ENCODE measurements at regions not wholly inside any gene's neighbourhood (a gene's known extent, or its start where the extent isn't known, plus 50 kb on each side); places are given as distances from the start of the nearest gene placed in this dataset.

GRCh38 chr9:700365-701282 lies 140.9 kb upstream of the DMRT1 start:
- ATAC-seq (no peak), DNase-seq (ENCODE audit: low spot score in 2 of 2) (no peak)
- no peak overlapping the region for H3K27ac Mint-ChIP-seq
- no peaks in the 10 kb centered on the region for H3K36me3 Mint-ChIP-seq
- H3K9me3 Mint-ChIP-seq, result no peaks in the 10 kb centered on the region

- Mint-ChIP-seq H3K36me3 (peaks cover 6% of the 10 kb centered on the region in 2 donors), H3K27ac (no peak overlapping the region), H3K9me3 (no peaks in the 10 kb centered on the region)
- ATAC-seq, result no peak
- DNase-seq (ENCODE audit: low spot score in 2 of 2), result no peak
Observed at GRCh38 chr9:703392-703791, 138.1 kb upstream of the DMRT1 start.

- H3K36me3 Mint-ChIP-seq, result peaks cover 6% of the 10 kb centered on the region in 2 donors
- H3K9me3 Mint-ChIP-seq, result no peaks in the 10 kb centered on the region
- no peak for ATAC-seq
- no peak for DNase-seq (ENCODE audit: low spot score in 2 of 2)
- H3K27ac Mint-ChIP-seq, result no peak overlapping the region
Observed at GRCh38 chr9:706073-706472, 135.4 kb upstream of the DMRT1 start.

- H3K9me3 Mint-ChIP-seq, result no peaks in the 10 kb centered on the region
- peak overlapping the region; percentile 62 to 77 for H3K27ac Mint-ChIP-seq
- ATAC-seq (peak; percentile 84 to 92), DNase-seq (ENCODE audit: low spot score in 2 of 2) (peak in 1 of 2 donors; percentile 19)
- H3K36me3 Mint-ChIP-seq, result peaks cover 6% of the 10 kb centered on the region in 2 donors
Observed at GRCh38 chr9:706606-707459, 134.7 kb upstream of the DMRT1 start.

DNA sequence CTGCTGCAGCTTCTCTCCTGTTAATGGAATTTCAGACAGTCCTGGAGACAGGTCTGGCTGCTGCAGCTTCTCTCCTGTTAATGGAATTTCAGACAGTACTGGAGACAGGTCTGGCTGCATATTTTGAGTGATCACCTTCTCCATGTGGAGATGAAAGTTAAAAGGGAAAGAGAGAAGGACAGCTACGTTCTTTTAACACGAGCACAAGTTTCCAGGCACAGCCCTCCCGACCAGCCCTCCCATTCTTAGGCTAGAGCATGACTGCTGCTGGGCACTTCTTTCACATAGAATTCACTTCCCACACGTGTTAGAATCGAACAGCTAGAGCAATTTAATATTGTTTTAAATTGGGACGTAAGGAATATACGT lies 133.3 kb upstream of the DMRT1 start:
- no peak for ATAC-seq
- no peak for DNase-seq (ENCODE audit: low spot score in 2 of 2)
- no peaks in the 10 kb centered on the region for H3K9me3 Mint-ChIP-seq
- H3K27ac Mint-ChIP-seq, result no peak overlapping the region
- peaks cover 6 to 10% of the 10 kb centered on the region in 2 donors for H3K36me3 Mint-ChIP-seq

- no peak for ATAC-seq
- Mint-ChIP-seq H3K27ac (no peak overlapping the region), H3K9me3 (no peaks in the 10 kb centered on the region), H3K36me3 (peaks cover 6 to 10% of the 10 kb centered on the region in 2 donors)
- DNase-seq (ENCODE audit: low spot score in 2 of 2), result no peak
Observed at GRCh38 chr9:708551-709432, 132.7 kb upstream of the DMRT1 start.

- ATAC-seq (no peak), DNase-seq (ENCODE audit: low spot score in 2 of 2) (no peak)
- no peaks in the 10 kb centered on the region for H3K9me3 Mint-ChIP-seq
- H3K36me3 Mint-ChIP-seq, result peaks cover 6 to 10% of the 10 kb centered on the region in 2 donors
- no peak overlapping the region for H3K27ac Mint-ChIP-seq
Observed at GRCh38 chr9:710951-711745, 130.3 kb upstream of the DMRT1 start.

GRCh38 chr9:711761-712553 lies 129.5 kb upstream of the DMRT1 start:
- no peak for DNase-seq (ENCODE audit: low spot score in 2 of 2)
- no peak for ATAC-seq
- H3K27ac Mint-ChIP-seq, result no peak overlapping the region
- H3K36me3 Mint-ChIP-seq, result peaks cover 0 to 4% of the 10 kb centered on the region in 2 donors
- H3K9me3 Mint-ChIP-seq, result no peaks in the 10 kb centered on the region

- H3K27ac Mint-ChIP-seq, result no peak overlapping the region
- H3K9me3 Mint-ChIP-seq, result no peaks in the 10 kb centered on the region
- peaks cover 0 to 4% of the 10 kb centered on the region in 2 donors for H3K36me3 Mint-ChIP-seq
- DNase-seq (ENCODE audit: low spot score in 2 of 2) (no peak), ATAC-seq (no peak)
Observed at GRCh38 chr9:712643-713042, 128.9 kb upstream of the DMRT1 start.

- H3K27ac Mint-ChIP-seq, result no peak overlapping the region
- H3K9me3 Mint-ChIP-seq, result no peaks in the 10 kb centered on the region
- DNase-seq (ENCODE audit: low spot score in 2 of 2) (no peak), ATAC-seq (no peak)
- peaks cover 0 to 4% of the 10 kb centered on the region in 2 donors for H3K36me3 Mint-ChIP-seq
Observed at GRCh38 chr9:713091-713490, 128.4 kb upstream of the DMRT1 start.

- peaks cover 0 to 4% of the 10 kb centered on the region in 2 donors for H3K36me3 Mint-ChIP-seq
Observed at GRCh38 chr9:714675-715074, 126.8 kb upstream of the DMRT1 start.

GRCh38 chr9:715300-715699 lies 126.2 kb upstream of the DMRT1 start:
- Mint-ChIP-seq H3K27ac (no peak overlapping the region), H3K36me3 (peaks cover 0 to 4% of the 10 kb centered on the region in 2 donors), H3K9me3 (no peaks in the 10 kb centered on the region)
- DNase-seq (ENCODE audit: low spot score in 2 of 2) (no peak), ATAC-seq (no peak)

More at GRCh38 chr9:714675-715074, 126.8 kb upstream of the DMRT1 start:
- no peak for ATAC-seq
- DNase-seq (ENCODE audit: low spot score in 2 of 2), result no peak
- Mint-ChIP-seq H3K27ac (no peak overlapping the region), H3K9me3 (no peaks in the 10 kb centered on the region)

GRCh38 chr9:715743-716400 lies 125.6 kb upstream of the DMRT1 start:
- Mint-ChIP-seq H3K36me3 (peaks cover 0 to 4% of the 10 kb centered on the region in 2 donors), H3K27ac (no peak overlapping the region), H3K9me3 (no peaks in the 10 kb centered on the region)
- DNase-seq (ENCODE audit: low spot score in 2 of 2), result no peak
- ATAC-seq, result no peak

DNA sequence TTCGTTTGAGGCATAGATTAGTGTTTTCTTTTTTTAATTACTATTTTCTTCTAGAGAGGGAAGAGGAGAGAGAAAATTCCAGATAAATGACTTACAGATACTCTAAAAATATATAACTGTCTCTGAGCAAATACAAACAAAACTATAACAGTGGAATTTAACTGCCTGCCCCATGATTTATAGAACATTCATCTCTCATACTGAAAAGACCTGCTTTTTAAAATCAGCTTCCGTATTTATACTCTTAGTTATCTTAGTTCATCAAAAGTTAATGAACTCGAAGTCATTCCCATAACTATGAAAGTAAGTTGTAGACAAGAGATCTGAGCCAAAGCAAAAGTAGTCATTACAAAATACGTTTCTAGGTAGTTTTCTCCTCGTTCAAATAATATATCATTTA lies 123.8 kb upstream of the DMRT1 start:
- Mint-ChIP-seq H3K36me3 (no peaks in the 10 kb centered on the region), H3K27ac (no peak overlapping the region), H3K9me3 (no peaks in the 10 kb centered on the region)
- ATAC-seq, result no peak
- no peak for DNase-seq (ENCODE audit: low spot score in 2 of 2)

Data from activated naive CD4-positive, alpha-beta T cell treated with anti-CD3 and anti-CD28 coated beads, Interleukin-2, amount 50 U/mL, for 72 hours (primary cell).